Colonic mucosa (tissue), 4 donors: ENCODE measurements at regions not wholly inside any gene's neighbourhood (a gene's known extent, or its start where the extent isn't known, plus 50 kb on each side); places are given as distances from the start of the nearest gene placed in this dataset.

Experiments used
- DNase-seq: peaks from one replicate; pipeline ENCODE4 v3.0.0-alpha.2; 2020
- H3K27ac ChIP-seq: fragments of 200-600 bp; one replicate; pipeline ENCODE4 v1.8.0; 2021
- H3K27me3 ChIP-seq: fragments of 200-600 bp; one replicate; pipeline ENCODE4 v1.8.0; 2021
- H3K36me3 ChIP-seq: fragments of 200-600 bp; one replicate; pipeline ENCODE4 v1.8.0; 2021
- H3K4me1 ChIP-seq: fragments of 200-600 bp; one replicate; pipeline ENCODE4 v1.8.0; 2021; ENCODE audit warnings: mild to moderate bottlenecking
- H3K4me3 ChIP-seq: fragments of 200-600 bp; one replicate; pipeline ENCODE4 v1.8.0; 2021
- H3K9ac ChIP-seq, 2 donors: one replicate each; pipeline ENCODE4 v1.7.0; 2013; ENCODE audit warnings: control low read depth in 2 of 2, low read depth in 2 of 2, low read length in 2 of 2
- H3K9me3 ChIP-seq: fragments of 200-600 bp; one replicate; pipeline ENCODE4 v1.8.0; 2021
- intact Hi-C: fragments of 100-400 bp; cut with DNase I; formaldehyde crosslinking; loops from one replicate; pipeline ENCODE4 v1.14.1; 2022
- TF ChIP-seq, protein P1 (sequence below): fragments of 200-600 bp; IDR thresholded peaks from one replicate; pipeline ENCODE4 v1.8.0; 2022; ENCODE audit warnings: antibody characterized with exemption, mild to moderate bottlenecking
- donor health status: healthy.
- donor health status: DM: no; HTN: no; CAD: no.
- donor health status: DM: no; HTN: no; CAD: no.

DNA sequence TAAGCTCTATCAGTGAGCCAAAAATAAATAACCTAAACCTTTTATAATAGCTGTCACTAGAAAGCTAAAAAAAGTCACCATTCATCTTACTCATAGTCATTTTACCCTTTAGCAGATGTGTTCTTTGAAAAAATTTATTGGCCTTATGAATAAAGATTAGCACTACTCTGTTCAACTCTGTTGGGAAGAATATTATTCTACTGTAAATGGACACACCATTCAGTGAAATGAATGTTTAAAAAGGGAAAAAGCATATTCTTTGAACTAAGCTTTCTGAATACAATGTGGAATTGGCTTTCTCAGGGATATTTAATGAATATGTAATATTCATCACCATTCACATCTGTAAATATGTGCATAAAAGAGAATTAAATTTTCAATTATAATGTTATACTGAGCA lies 422.0 kb downstream of the CBLN2 start:
- intact Hi-C loops = no loop called here
- no peak for DNase-seq
- Histone ChIP-seq H3K27ac (no peak overlapping the region), H3K9ac (no peak overlapping the region), H3K4me3 (no peak overlapping the region), H3K9me3 (no peaks in the 10 kb centered on the region), H3K4me1 (no peaks in the 10 kb centered on the region), H3K36me3 (no peaks in the 10 kb centered on the region), H3K27me3 (no peaks in the 10 kb centered on the region)
- TF ChIP-seq, protein P1, sequence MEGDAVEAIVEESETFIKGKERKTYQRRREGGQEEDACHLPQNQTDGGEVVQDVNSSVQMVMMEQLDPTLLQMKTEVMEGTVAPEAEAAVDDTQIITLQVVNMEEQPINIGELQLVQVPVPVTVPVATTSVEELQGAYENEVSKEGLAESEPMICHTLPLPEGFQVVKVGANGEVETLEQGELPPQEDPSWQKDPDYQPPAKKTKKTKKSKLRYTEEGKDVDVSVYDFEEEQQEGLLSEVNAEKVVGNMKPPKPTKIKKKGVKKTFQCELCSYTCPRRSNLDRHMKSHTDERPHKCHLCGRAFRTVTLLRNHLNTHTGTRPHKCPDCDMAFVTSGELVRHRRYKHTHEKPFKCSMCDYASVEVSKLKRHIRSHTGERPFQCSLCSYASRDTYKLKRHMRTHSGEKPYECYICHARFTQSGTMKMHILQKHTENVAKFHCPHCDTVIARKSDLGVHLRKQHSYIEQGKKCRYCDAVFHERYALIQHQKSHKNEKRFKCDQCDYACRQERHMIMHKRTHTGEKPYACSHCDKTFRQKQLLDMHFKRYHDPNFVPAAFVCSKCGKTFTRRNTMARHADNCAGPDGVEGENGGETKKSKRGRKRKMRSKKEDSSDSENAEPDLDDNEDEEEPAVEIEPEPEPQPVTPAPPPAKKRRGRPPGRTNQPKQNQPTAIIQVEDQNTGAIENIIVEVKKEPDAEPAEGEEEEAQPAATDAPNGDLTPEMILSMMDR = no peak

- no peaks in the 10 kb centered on the region for H3K9me3 ChIP-seq
- H3K4me1 ChIP-seq = no peaks in the 10 kb centered on the region
- DNase-seq = no peak
- H3K27me3 ChIP-seq = no peaks in the 10 kb centered on the region
- no peak overlapping the region for H3K9ac ChIP-seq
- no peaks in the 10 kb centered on the region for H3K36me3 ChIP-seq
- TF ChIP-seq, protein P1 = no peak
- H3K27ac ChIP-seq = no peak overlapping the region
- intact Hi-C loops = no loop called here
- H3K4me3 ChIP-seq = no peak overlapping the region
These were observed 425.1 kb downstream of the CBLN2 start for GRCh38 chr18:72119082-72119481.

- H3K4me1 ChIP-seq = no peaks in the 10 kb centered on the region
- TF ChIP-seq, protein P1 = no peak
- H3K27me3 ChIP-seq = no peaks in the 10 kb centered on the region
- no peaks in the 10 kb centered on the region for H3K36me3 ChIP-seq
- H3K4me3 ChIP-seq = no peak overlapping the region
- no peak for DNase-seq
- no peak overlapping the region for H3K9ac ChIP-seq
- intact Hi-C loops = no loop called here
- no peak overlapping the region for H3K27ac ChIP-seq
- H3K9me3 ChIP-seq = no peaks in the 10 kb centered on the region
These were observed 429.1 kb downstream of the CBLN2 start for GRCh38 chr18:72114801-72115594.

- TF ChIP-seq, protein P1 = no peak
- Histone ChIP-seq H3K4me1 (no peaks in the 10 kb centered on the region), H3K27ac (no peak overlapping the region), H3K9me3 (no peaks in the 10 kb centered on the region), H3K4me3 (no peak overlapping the region), H3K36me3 (no peaks in the 10 kb centered on the region), H3K27me3 (no peaks in the 10 kb centered on the region), H3K9ac (no peak overlapping the region)
- intact Hi-C loops = no loop called here
- DNase-seq = no peak
These were observed 436.3 kb downstream of the CBLN2 start for GRCh38 chr18:72107647-72108383.

GRCh38 chr18:72104851-72105250 lies 439.3 kb downstream of the CBLN2 start:
- H3K4me3 ChIP-seq = no peak overlapping the region
- DNase-seq = no peak
- H3K9me3 ChIP-seq = no peaks in the 10 kb centered on the region
- TF ChIP-seq, protein P1 = no peak
- intact Hi-C loops = no loop called here
- H3K9ac ChIP-seq = no peak overlapping the region
- H3K4me1 ChIP-seq = no peaks in the 10 kb centered on the region
- H3K27me3 ChIP-seq = no peaks in the 10 kb centered on the region
- no peaks in the 10 kb centered on the region for H3K36me3 ChIP-seq
- no peak overlapping the region for H3K27ac ChIP-seq
